Activated naive CD4-positive, alpha-beta T cell treated with anti-CD3 and anti-CD28 coated beads, Interleukin-2, amount 50 U/mL, for 24 hours (primary cell): ENCODE measurements at regions not wholly inside any gene's neighbourhood (a gene's known extent, or its start where the extent isn't known, plus 50 kb on each side); places are given as distances from the start of the nearest gene placed in this dataset.

Experiments
- H3K27ac Mint-ChIP-seq: one replicate; pipeline ENCODE4 v1.8.0; 2021; ENCODE audit warnings: mild to moderate bottlenecking, mixed read lengths
- H3K27me3 Mint-ChIP-seq: one replicate; pipeline ENCODE4 v1.8.0; 2021; ENCODE audit warnings: mixed read lengths
- H3K36me3 Mint-ChIP-seq: one replicate; pipeline ENCODE4 v1.8.0; 2021; ENCODE audit warnings: mixed read lengths
- H3K4me1 Mint-ChIP-seq: one replicate; pipeline ENCODE4 v1.8.0; 2021; ENCODE audit warnings: mixed read lengths
- H3K4me3 Mint-ChIP-seq: one replicate; pipeline ENCODE4 v1.8.0; 2021; ENCODE audit warnings: mild to moderate bottlenecking, mixed read lengths
- H3K9me3 Mint-ChIP-seq: one replicate; pipeline ENCODE4 v1.8.0; 2021; ENCODE audit warnings: mixed read lengths

GRCh38 chr13:106433066-106433465 lies 102.4 kb downstream of the EFNB2 start:
- Mint-ChIP-seq H3K4me3 (no peak overlapping the region), H3K27ac (no peak overlapping the region), H3K27me3 (peaks cover 1% of the 10 kb centered on the region), H3K4me1 (no peaks in the 10 kb centered on the region), H3K9me3 (no peaks in the 10 kb centered on the region), H3K36me3 (no peaks in the 10 kb centered on the region)

GRCh38 chr13:106432636-106433035 lies 102.8 kb downstream of the EFNB2 start:
- H3K9me3 Mint-ChIP-seq: no peaks in the 10 kb centered on the region
- H3K36me3 Mint-ChIP-seq: no peaks in the 10 kb centered on the region
- no peak overlapping the region for H3K4me3 Mint-ChIP-seq
- H3K4me1 Mint-ChIP-seq: no peaks in the 10 kb centered on the region
- H3K27ac Mint-ChIP-seq: no peak overlapping the region
- H3K27me3 Mint-ChIP-seq: peaks cover 1% of the 10 kb centered on the region

GRCh38 chr13:106426909-106427308 lies 108.6 kb downstream of the EFNB2 start:
- H3K9me3 Mint-ChIP-seq: no peaks in the 10 kb centered on the region
- H3K27ac Mint-ChIP-seq: no peak overlapping the region
- no peaks in the 10 kb centered on the region for H3K36me3 Mint-ChIP-seq
- no peaks in the 10 kb centered on the region for H3K4me1 Mint-ChIP-seq
- peaks cover 1% of the 10 kb centered on the region for H3K27me3 Mint-ChIP-seq
- no peak overlapping the region for H3K4me3 Mint-ChIP-seq

- Mint-ChIP-seq H3K4me3 (no peak overlapping the region), H3K27me3 (peaks cover 1% of the 10 kb centered on the region), H3K9me3 (no peaks in the 10 kb centered on the region), H3K27ac (no peak overlapping the region), H3K36me3 (no peaks in the 10 kb centered on the region), H3K4me1 (no peaks in the 10 kb centered on the region)
Measured at GRCh38 chr13:106425661-106426060, 109.8 kb downstream of the EFNB2 start.

GRCh38 chr13:106424805-106425204 lies 110.7 kb downstream of the EFNB2 start:
- Mint-ChIP-seq H3K4me3 (no peak overlapping the region), H3K36me3 (no peaks in the 10 kb centered on the region), H3K27ac (no peak overlapping the region), H3K9me3 (no peaks in the 10 kb centered on the region), H3K27me3 (peaks cover 1% of the 10 kb centered on the region), H3K4me1 (no peaks in the 10 kb centered on the region)

GRCh38 chr13:106423530-106423929 lies 111.9 kb downstream of the EFNB2 start:
- Mint-ChIP-seq H3K36me3 (no peaks in the 10 kb centered on the region), H3K4me3 (no peak overlapping the region), H3K27ac (no peak overlapping the region), H3K27me3 (peaks cover 1% of the 10 kb centered on the region), H3K4me1 (no peaks in the 10 kb centered on the region), H3K9me3 (no peaks in the 10 kb centered on the region)

- H3K4me1 Mint-ChIP-seq: no peaks in the 10 kb centered on the region
- H3K27ac Mint-ChIP-seq: no peak overlapping the region
- H3K36me3 Mint-ChIP-seq: no peaks in the 10 kb centered on the region
- H3K4me3 Mint-ChIP-seq: no peak overlapping the region
- H3K9me3 Mint-ChIP-seq: no peaks in the 10 kb centered on the region
- H3K27me3 Mint-ChIP-seq: peaks cover 5% of the 10 kb centered on the region
Measured at GRCh38 chr13:106418556-106418955, 116.9 kb downstream of the EFNB2 start.

GRCh38 chr13:106417467-106418110 lies 117.9 kb downstream of the EFNB2 start:
- H3K27ac Mint-ChIP-seq: no peak overlapping the region
- no peaks in the 10 kb centered on the region for H3K36me3 Mint-ChIP-seq
- no peaks in the 10 kb centered on the region for H3K4me1 Mint-ChIP-seq
- no peaks in the 10 kb centered on the region for H3K9me3 Mint-ChIP-seq
- no peak overlapping the region for H3K4me3 Mint-ChIP-seq
- H3K27me3 Mint-ChIP-seq: peaks cover 5% of the 10 kb centered on the region

- Mint-ChIP-seq H3K27me3 (peaks cover 5% of the 10 kb centered on the region), H3K4me1 (no peaks in the 10 kb centered on the region), H3K9me3 (no peaks in the 10 kb centered on the region), H3K36me3 (no peaks in the 10 kb centered on the region), H3K4me3 (no peak overlapping the region), H3K27ac (no peak overlapping the region)
Measured at GRCh38 chr13:106416645-106417044, 118.8 kb downstream of the EFNB2 start.

GRCh38 chr13:106415971-106416370 lies 119.5 kb downstream of the EFNB2 start:
- Mint-ChIP-seq H3K36me3 (no peaks in the 10 kb centered on the region), H3K27ac (no peak overlapping the region), H3K27me3 (peaks cover 5% of the 10 kb centered on the region), H3K4me3 (no peak overlapping the region), H3K9me3 (no peaks in the 10 kb centered on the region), H3K4me1 (no peaks in the 10 kb centered on the region)

GRCh38 chr13:106415442-106415841 lies 120.0 kb downstream of the EFNB2 start:
- Mint-ChIP-seq H3K4me1 (no peaks in the 10 kb centered on the region), H3K36me3 (no peaks in the 10 kb centered on the region), H3K4me3 (no peak overlapping the region), H3K27me3 (peaks cover 5% of the 10 kb centered on the region), H3K9me3 (no peaks in the 10 kb centered on the region), H3K27ac (no peak overlapping the region)

GRCh38 chr13:106407338-106407737 lies 128.1 kb downstream of the EFNB2 start:
- Mint-ChIP-seq H3K27ac (no peak overlapping the region), H3K36me3 (no peaks in the 10 kb centered on the region), H3K4me3 (no peak overlapping the region), H3K4me1 (no peaks in the 10 kb centered on the region), H3K9me3 (no peaks in the 10 kb centered on the region), H3K27me3 (peaks cover 8% of the 10 kb centered on the region)

GRCh38 chr13:106405731-106406130 lies 129.7 kb downstream of the EFNB2 start:
- H3K27me3 Mint-ChIP-seq: peaks cover 8% of the 10 kb centered on the region
- no peak overlapping the region for H3K27ac Mint-ChIP-seq
- H3K4me3 Mint-ChIP-seq: no peak overlapping the region
- H3K9me3 Mint-ChIP-seq: no peaks in the 10 kb centered on the region
- H3K4me1 Mint-ChIP-seq: no peaks in the 10 kb centered on the region
- H3K36me3 Mint-ChIP-seq: no peaks in the 10 kb centered on the region

GRCh38 chr13:106403280-106403679 lies 132.2 kb downstream of the EFNB2 start:
- Mint-ChIP-seq H3K36me3 (no peaks in the 10 kb centered on the region), H3K27me3 (peaks cover 5% of the 10 kb centered on the region), H3K9me3 (no peaks in the 10 kb centered on the region), H3K27ac (no peak overlapping the region), H3K4me1 (no peaks in the 10 kb centered on the region), H3K4me3 (no peak overlapping the region)

- Mint-ChIP-seq H3K27ac (no peak overlapping the region), H3K9me3 (no peaks in the 10 kb centered on the region), H3K27me3 (peaks cover 5% of the 10 kb centered on the region), H3K4me1 (no peaks in the 10 kb centered on the region), H3K36me3 (no peaks in the 10 kb centered on the region), H3K4me3 (no peak overlapping the region)
Measured at GRCh38 chr13:106402866-106403265, 132.6 kb downstream of the EFNB2 start.

GRCh38 chr13:106401081-106401480 lies 134.4 kb downstream of the EFNB2 start:
- no peaks in the 10 kb centered on the region for H3K4me1 Mint-ChIP-seq

GRCh38 chr13:106400289-106400688 lies 135.2 kb downstream of the EFNB2 start:
- Mint-ChIP-seq H3K27ac (no peak overlapping the region), H3K4me1 (no peaks in the 10 kb centered on the region), H3K9me3 (no peaks in the 10 kb centered on the region), H3K27me3 (no peaks in the 10 kb centered on the region), H3K36me3 (no peaks in the 10 kb centered on the region), H3K4me3 (no peak overlapping the region)

More at GRCh38 chr13:106401081-106401480, 134.4 kb downstream of the EFNB2 start:
- no peaks in the 10 kb centered on the region for H3K36me3 Mint-ChIP-seq
- H3K4me3 Mint-ChIP-seq: no peak overlapping the region
- peaks cover 1% of the 10 kb centered on the region for H3K27me3 Mint-ChIP-seq
- H3K9me3 Mint-ChIP-seq: no peaks in the 10 kb centered on the region
- no peak overlapping the region for H3K27ac Mint-ChIP-seq
